ENCODE measurements at regions not wholly inside any gene's neighbourhood (a gene's known extent, or its start where the extent isn't known, plus 50 kb on each side); places are given as distances from the start of the nearest gene placed in this dataset.

DNA sequence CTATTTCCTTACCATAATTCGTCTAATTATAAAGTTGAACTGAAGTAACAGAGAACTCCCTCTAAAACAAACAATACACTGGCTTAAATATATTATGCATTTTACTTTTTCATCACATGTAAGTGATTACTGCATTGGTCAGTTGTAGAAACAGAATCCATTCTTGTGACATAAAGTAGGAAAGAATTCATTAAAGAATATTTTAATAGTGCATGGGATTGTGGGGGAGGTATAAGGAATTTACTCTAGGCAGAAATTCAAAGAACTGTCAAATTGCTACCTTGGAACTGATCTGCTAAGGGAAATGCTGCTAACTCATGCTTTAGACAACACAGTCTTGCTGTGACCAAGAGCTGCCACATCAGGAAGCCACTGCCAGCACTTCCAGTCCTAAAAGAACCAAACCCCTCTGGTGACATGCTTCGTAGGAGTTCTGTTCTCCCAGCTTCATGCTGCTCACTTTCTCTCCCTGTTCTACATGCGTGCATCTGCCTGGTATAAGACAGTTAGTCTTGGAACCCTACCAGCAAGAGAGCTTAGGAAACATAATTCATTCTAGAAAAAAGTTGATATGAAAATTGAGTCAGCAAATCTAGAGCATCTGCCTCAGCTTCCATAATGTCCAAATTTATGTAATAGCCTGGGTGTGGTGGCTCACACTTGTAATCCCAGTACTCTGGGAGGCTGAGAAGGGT, 1137.6 kb upstream of the NXPH2 start:
- 100% methylated on average over 1 of the region's 3 CpGs for WGBS (ENCODE audit: extremely low coverage, insufficient coverage, low lambda C conversion rate)
- Histone ChIP-seq H2BK120ac (ENCODE audit: low read depth, low read length) (no peak overlapping the region), H3K18ac (ENCODE audit: low read length) (no peak overlapping the region), H2BK5ac (ENCODE audit: low read length) (no peak overlapping the region), H3K4me2 (ENCODE audit: low read length) (no peak overlapping the region), H3K9ac (ENCODE audit: low read length) (no peak overlapping the region), H4K8ac (ENCODE audit: low read depth, low read length) (no peak overlapping the region), H3K27me3 (ENCODE audit: insufficient read depth, low read length, poor library complexity) (no peaks in the 10 kb centered on the region), H3K4ac (ENCODE audit: low read depth, low read length) (no peak overlapping the region), H3K79me2 (ENCODE audit: control insufficient read depth, insufficient read depth, low read length) (no peaks in the 10 kb centered on the region), H2AK5ac (ENCODE audit: low read length) (no peak overlapping the region), H3K27ac (ENCODE audit: low read depth, low read length) (no peak overlapping the region), H3K4me1 (ENCODE audit: control insufficient read depth, low read depth, low read length) (no peaks in the 10 kb centered on the region), H3K4me3 (ENCODE audit: low read length) (no peak overlapping the region), H3K56ac (ENCODE audit: low read length) (no peak overlapping the region), H3K79me1 (ENCODE audit: low read length) (no peaks in the 10 kb centered on the region), H3K36me3 (ENCODE audit: control insufficient read depth, insufficient read depth, low read length) (no peaks in the 10 kb centered on the region), H2BK15ac (replicated peaks; ENCODE audit: low read depth) (no peak overlapping the region), H3K23ac (ENCODE audit: low read length) (no peak overlapping the region), H4K5ac (ENCODE audit: low read length) (no peak overlapping the region)
- DNase-seq = no peak

DNA sequence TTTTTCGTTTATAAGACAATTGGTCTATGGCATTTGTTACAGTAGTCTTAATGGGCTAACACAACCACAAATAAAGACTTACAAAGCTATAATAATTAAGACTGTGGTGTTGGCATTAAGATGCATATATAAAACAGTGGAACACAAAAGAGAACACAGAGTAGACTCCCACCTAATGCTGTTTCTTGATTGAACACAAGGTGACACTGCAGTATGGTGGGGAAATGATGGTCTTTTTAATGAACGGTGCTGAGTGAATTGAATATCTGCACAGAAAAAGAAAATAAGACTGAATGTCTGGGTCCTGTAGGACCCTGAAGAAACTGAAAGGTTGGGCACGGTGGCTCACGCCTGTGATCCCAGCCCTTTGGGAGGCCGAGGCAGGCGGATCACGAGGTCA, 1136.6 kb upstream of the NXPH2 start:
- Histone ChIP-seq H3K79me1 (ENCODE audit: low read length) (no peaks in the 10 kb centered on the region), H3K36me3 (ENCODE audit: control insufficient read depth, insufficient read depth, low read length) (no peaks in the 10 kb centered on the region), H3K56ac (ENCODE audit: low read length) (no peak overlapping the region), H3K79me2 (ENCODE audit: control insufficient read depth, insufficient read depth, low read length) (no peaks in the 10 kb centered on the region), H2BK120ac (ENCODE audit: low read depth, low read length) (no peak overlapping the region), H3K9ac (ENCODE audit: low read length) (no peak overlapping the region), H4K8ac (ENCODE audit: low read depth, low read length) (no peak overlapping the region), H2BK5ac (ENCODE audit: low read length) (no peak overlapping the region), H3K4me2 (ENCODE audit: low read length) (no peak overlapping the region), H2AK5ac (ENCODE audit: low read length) (no peak overlapping the region), H3K4me3 (ENCODE audit: low read length) (no peak overlapping the region), H3K27ac (ENCODE audit: low read depth, low read length) (no peak overlapping the region), H2BK15ac (replicated peaks; ENCODE audit: low read depth) (no peak overlapping the region), H4K5ac (ENCODE audit: low read length) (no peak overlapping the region), H3K18ac (ENCODE audit: low read length) (no peak overlapping the region), H3K4ac (ENCODE audit: low read depth, low read length) (no peak overlapping the region), H3K4me1 (ENCODE audit: control insufficient read depth, low read depth, low read length) (no peaks in the 10 kb centered on the region), H3K27me3 (ENCODE audit: insufficient read depth, low read length, poor library complexity) (no peaks in the 10 kb centered on the region), H3K23ac (ENCODE audit: low read length) (no peak overlapping the region)
- DNase-seq = no peak
- WGBS (ENCODE audit: extremely low coverage, insufficient coverage, low lambda C conversion rate) = no CpG with 5 or more reads among the region's 7 CpGs

DNA sequence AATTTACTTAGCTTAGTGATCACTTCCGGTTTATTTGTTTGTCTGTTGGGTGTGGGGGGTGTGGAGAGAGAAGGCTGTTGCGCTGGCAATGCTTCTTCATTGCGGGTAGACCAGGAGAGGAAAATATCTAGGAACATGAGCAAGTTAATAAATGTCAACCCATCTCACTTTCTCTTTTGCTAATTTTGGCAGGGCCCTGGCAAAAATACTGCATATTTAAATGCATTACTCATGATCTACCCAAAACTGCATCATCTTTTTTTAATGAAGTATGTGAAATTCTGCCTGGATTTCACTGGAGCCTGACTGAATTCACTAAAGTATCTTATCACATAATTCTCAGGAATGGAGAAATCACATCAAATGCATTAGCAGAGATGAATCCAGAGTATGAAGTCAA, 1131.0 kb upstream of the NXPH2 start:
- Histone ChIP-seq H3K56ac (ENCODE audit: low read length) (no peak overlapping the region), H2BK120ac (ENCODE audit: low read depth, low read length) (no peak overlapping the region), H3K4me2 (ENCODE audit: low read length) (no peak overlapping the region), H3K79me1 (ENCODE audit: low read length) (no peaks in the 10 kb centered on the region), H4K5ac (ENCODE audit: low read length) (no peak overlapping the region), H2BK15ac (replicated peaks; ENCODE audit: low read depth) (no peak overlapping the region), H4K8ac (ENCODE audit: low read depth, low read length) (no peak overlapping the region), H3K4me3 (ENCODE audit: low read length) (no peak overlapping the region), H2BK5ac (ENCODE audit: low read length) (no peak overlapping the region), H3K4me1 (ENCODE audit: control insufficient read depth, low read depth, low read length) (no peaks in the 10 kb centered on the region), H3K23ac (ENCODE audit: low read length) (no peak overlapping the region), H3K9ac (ENCODE audit: low read length) (no peak overlapping the region), H3K18ac (ENCODE audit: low read length) (no peak overlapping the region), H3K4ac (ENCODE audit: low read depth, low read length) (no peak overlapping the region), H3K27me3 (ENCODE audit: insufficient read depth, low read length, poor library complexity) (no peaks in the 10 kb centered on the region), H3K79me2 (ENCODE audit: control insufficient read depth, insufficient read depth, low read length) (no peaks in the 10 kb centered on the region), H3K36me3 (ENCODE audit: control insufficient read depth, insufficient read depth, low read length) (no peaks in the 10 kb centered on the region), H3K27ac (ENCODE audit: low read depth, low read length) (no peak overlapping the region), H2AK5ac (ENCODE audit: low read length) (no peak overlapping the region)
- DNase-seq = no peak
- WGBS (ENCODE audit: extremely low coverage, insufficient coverage, low lambda C conversion rate) = no CpG with 5 or more reads among the region's 3 CpGs

DNA sequence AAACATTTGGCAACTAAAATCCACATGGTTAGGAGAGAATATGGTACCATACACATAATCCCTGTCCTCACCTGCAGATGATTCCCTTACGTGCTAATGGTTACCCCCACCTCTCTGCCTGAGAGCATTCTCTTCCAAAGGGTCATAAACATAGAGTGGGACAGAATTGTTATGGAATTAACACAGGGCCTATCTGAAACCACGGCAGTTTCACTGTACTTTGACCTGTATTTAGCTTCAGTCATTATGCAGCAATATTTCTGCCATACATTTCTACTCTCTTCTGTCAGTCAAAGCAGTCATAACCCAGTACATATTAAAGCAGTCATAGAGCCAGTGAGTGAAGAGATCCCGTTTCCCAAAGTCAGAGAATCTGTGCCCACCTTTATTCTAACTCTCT, 1128.9 kb upstream of the NXPH2 start:
- no peaks in the 10 kb centered on the region for H3K79me2 ChIP-seq (ENCODE audit: control insufficient read depth, insufficient read depth, low read length)
- H3K27me3 ChIP-seq (ENCODE audit: insufficient read depth, low read length, poor library complexity) = no peaks in the 10 kb centered on the region
- no peak overlapping the region for H3K23ac ChIP-seq (ENCODE audit: low read length)
- no peak overlapping the region for H3K56ac ChIP-seq (ENCODE audit: low read length)
- no peak overlapping the region for H2BK5ac ChIP-seq (ENCODE audit: low read length)
- H4K8ac ChIP-seq (ENCODE audit: low read depth, low read length) = no peak overlapping the region
- no peak overlapping the region for H2BK120ac ChIP-seq (ENCODE audit: low read depth, low read length)
- H3K79me1 ChIP-seq (ENCODE audit: low read length) = no peaks in the 10 kb centered on the region
- no peak overlapping the region for H3K18ac ChIP-seq (ENCODE audit: low read length)
- H3K9ac ChIP-seq (ENCODE audit: low read length) = no peak overlapping the region
- no peak overlapping the region for H2AK5ac ChIP-seq (ENCODE audit: low read length)
- no peak overlapping the region for H4K5ac ChIP-seq (ENCODE audit: low read length)
- H2BK15ac ChIP-seq (replicated peaks; ENCODE audit: low read depth) = no peak overlapping the region
- no peak overlapping the region for H3K4me3 ChIP-seq (ENCODE audit: low read length)
- H3K4ac ChIP-seq (ENCODE audit: low read depth, low read length) = no peak overlapping the region
- no peak overlapping the region for H3K4me2 ChIP-seq (ENCODE audit: low read length)
- no CpG with 5 or more reads among the region's 3 CpGs for WGBS (ENCODE audit: extremely low coverage, insufficient coverage, low lambda C conversion rate)
- DNase-seq = no peak
- no peaks in the 10 kb centered on the region for H3K36me3 ChIP-seq (ENCODE audit: control insufficient read depth, insufficient read depth, low read length)
- H3K4me1 ChIP-seq (ENCODE audit: control insufficient read depth, low read depth, low read length) = no peaks in the 10 kb centered on the region
- no peak overlapping the region for H3K27ac ChIP-seq (ENCODE audit: low read depth, low read length)

DNA sequence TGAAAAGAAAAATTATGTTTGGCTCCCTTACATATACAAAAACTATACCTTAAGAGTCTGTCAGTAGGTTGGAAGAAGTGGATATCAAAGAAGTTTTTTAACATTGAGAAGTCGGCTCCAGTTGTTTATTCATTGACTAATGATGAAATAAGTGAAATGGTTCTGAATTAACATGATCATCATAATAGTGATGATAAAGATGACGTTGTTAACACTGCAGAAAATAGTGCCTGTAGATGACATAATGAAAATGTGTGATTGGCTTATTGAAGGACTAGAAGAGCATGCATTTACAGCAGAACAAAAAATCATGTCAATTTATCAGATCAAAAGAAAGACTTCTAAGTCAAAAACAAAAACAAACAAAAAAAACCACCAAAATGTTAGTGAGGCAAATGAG, 1125.4 kb upstream of the NXPH2 start:
- Histone ChIP-seq H3K79me2 (ENCODE audit: control insufficient read depth, insufficient read depth, low read length) (no peaks in the 10 kb centered on the region), H4K5ac (ENCODE audit: low read length) (no peak overlapping the region), H3K56ac (ENCODE audit: low read length) (no peak overlapping the region), H4K8ac (ENCODE audit: low read depth, low read length) (no peak overlapping the region), H3K4me2 (ENCODE audit: low read length) (no peak overlapping the region), H3K23ac (ENCODE audit: low read length) (no peak overlapping the region), H3K79me1 (ENCODE audit: low read length) (no peaks in the 10 kb centered on the region), H3K4ac (ENCODE audit: low read depth, low read length) (no peak overlapping the region), H2BK5ac (ENCODE audit: low read length) (no peak overlapping the region), H2AK5ac (ENCODE audit: low read length) (no peak overlapping the region), H3K27me3 (ENCODE audit: insufficient read depth, low read length, poor library complexity) (no peaks in the 10 kb centered on the region), H3K4me1 (ENCODE audit: control insufficient read depth, low read depth, low read length) (no peaks in the 10 kb centered on the region), H2BK120ac (ENCODE audit: low read depth, low read length) (no peak overlapping the region), H3K27ac (ENCODE audit: low read depth, low read length) (no peak overlapping the region), H3K4me3 (ENCODE audit: low read length) (no peak overlapping the region), H3K9ac (ENCODE audit: low read length) (no peak overlapping the region), H2BK15ac (replicated peaks; ENCODE audit: low read depth) (no peak overlapping the region), H3K36me3 (ENCODE audit: control insufficient read depth, insufficient read depth, low read length) (no peaks in the 10 kb centered on the region), H3K18ac (ENCODE audit: low read length) (no peak overlapping the region)
- WGBS (ENCODE audit: extremely low coverage, insufficient coverage, low lambda C conversion rate) = no CpG with 5 or more reads among the region's 2 CpGs
- no peak for DNase-seq

DNA sequence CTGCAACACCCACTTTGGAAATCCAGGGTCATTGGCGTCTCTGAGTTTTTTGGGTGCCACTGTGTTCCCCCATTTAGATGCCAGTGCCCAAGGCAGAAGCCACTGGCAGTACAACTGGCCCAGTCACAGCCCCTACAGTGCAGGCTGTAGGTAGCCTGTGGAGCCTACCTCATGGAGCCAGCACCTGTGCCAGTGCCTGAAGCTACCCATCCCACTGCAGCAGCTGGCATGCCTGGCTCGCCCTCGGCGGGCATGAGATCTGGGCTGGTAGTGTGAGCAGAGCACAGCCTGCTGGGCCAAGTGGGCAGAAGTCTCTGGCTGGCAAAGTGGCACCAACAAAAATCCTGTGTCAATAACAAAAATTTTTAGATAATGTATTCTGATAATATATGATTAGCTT, 1111.4 kb upstream of the NXPH2 start:
- Histone ChIP-seq H2AK5ac (ENCODE audit: low read length) (no peak overlapping the region), H3K23ac (ENCODE audit: low read length) (no peak overlapping the region), H3K27me3 (ENCODE audit: insufficient read depth, low read length, poor library complexity) (no peaks in the 10 kb centered on the region), H3K56ac (ENCODE audit: low read length) (no peak overlapping the region), H3K79me1 (ENCODE audit: low read length) (no peaks in the 10 kb centered on the region), H3K36me3 (ENCODE audit: control insufficient read depth, insufficient read depth, low read length) (no peaks in the 10 kb centered on the region), H3K4me3 (ENCODE audit: low read length) (no peak overlapping the region), H2BK120ac (ENCODE audit: low read depth, low read length) (no peak overlapping the region), H3K4ac (ENCODE audit: low read depth, low read length) (no peak overlapping the region), H4K5ac (ENCODE audit: low read length) (no peak overlapping the region), H2BK15ac (replicated peaks; ENCODE audit: low read depth) (no peak overlapping the region), H3K27ac (ENCODE audit: low read depth, low read length) (no peak overlapping the region), H2BK5ac (ENCODE audit: low read length) (no peak overlapping the region), H3K4me2 (ENCODE audit: low read length) (no peak overlapping the region), H3K9ac (ENCODE audit: low read length) (no peak overlapping the region), H4K8ac (ENCODE audit: low read depth, low read length) (no peak overlapping the region), H3K4me1 (ENCODE audit: control insufficient read depth, low read depth, low read length) (no peaks in the 10 kb centered on the region), H3K18ac (ENCODE audit: low read length) (no peak overlapping the region), H3K79me2 (ENCODE audit: control insufficient read depth, insufficient read depth, low read length) (no peaks in the 10 kb centered on the region)
- WGBS (ENCODE audit: extremely low coverage, insufficient coverage, low lambda C conversion rate) = no CpG with 5 or more reads among the region's 4 CpGs
- DNase-seq = no peak
